Stimulated activated CD8-positive, alpha-beta memory T cell treated with anti-CD3 and anti-CD28 coated beads, Interleukin-15, amount 100 ng/mL, for 1 hour (primary cell): ENCODE measurements at regions not wholly inside any gene's neighbourhood (a gene's known extent, or its start where the extent isn't known, plus 50 kb on each side); places are given as distances from the start of the nearest gene placed in this dataset.

Source experiments
- DNase-seq: peaks from one replicate; pipeline ENCODE4 v3.0.0-alpha.2; 2020; ENCODE audit warnings: low read depth

- DNase-seq = no peak
These were observed 184.0 kb upstream of the BCL6 start for GRCh38 chr3:187929112-187929816.

GRCh38 chr3:187930021-187930420 lies 184.8 kb upstream of the BCL6 start:
- no peak for DNase-seq

GRCh38 chr3:187931101-187931500 lies 185.8 kb upstream of the BCL6 start:
- no peak for DNase-seq

GRCh38 chr3:187931770-187932278 lies 186.6 kb upstream of the BCL6 start:
- no peak for DNase-seq

GRCh38 chr3:187932530-187932929 lies 187.3 kb upstream of the BCL6 start:
- DNase-seq = no peak

- no peak for DNase-seq
These were observed 190.4 kb upstream of the BCL6 start for GRCh38 chr3:187935623-187936156.

- no peak for DNase-seq
These were observed 191.4 kb upstream of the BCL6 start for GRCh38 chr3:187936676-187937075.

DNA sequence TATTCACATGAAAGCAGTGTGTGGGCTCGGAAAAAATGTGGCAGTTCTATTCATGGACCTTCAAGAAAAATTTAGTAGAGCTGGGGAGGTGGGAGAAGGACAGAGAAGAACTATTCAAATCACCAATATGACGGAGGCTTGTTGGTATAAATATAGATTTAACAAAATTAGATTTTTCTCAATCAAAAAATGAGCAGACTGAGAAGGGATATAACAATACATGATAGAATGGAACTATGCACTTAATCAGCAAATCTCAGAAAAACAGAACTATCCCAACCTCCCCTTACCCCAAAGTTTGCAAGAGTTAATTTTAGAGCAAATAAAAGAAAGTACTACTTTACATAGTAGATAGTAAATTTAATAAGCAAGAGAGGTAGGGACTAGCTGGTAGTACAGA lies 194.6 kb upstream of the BCL6 start:
- DNase-seq = no peak

- no peak for DNase-seq
These were observed 196.0 kb upstream of the BCL6 start for GRCh38 chr3:187941135-187941847.

GRCh38 chr3:187941848-187942194 lies 196.6 kb upstream of the BCL6 start:
- DNase-seq = no peak

DNA sequence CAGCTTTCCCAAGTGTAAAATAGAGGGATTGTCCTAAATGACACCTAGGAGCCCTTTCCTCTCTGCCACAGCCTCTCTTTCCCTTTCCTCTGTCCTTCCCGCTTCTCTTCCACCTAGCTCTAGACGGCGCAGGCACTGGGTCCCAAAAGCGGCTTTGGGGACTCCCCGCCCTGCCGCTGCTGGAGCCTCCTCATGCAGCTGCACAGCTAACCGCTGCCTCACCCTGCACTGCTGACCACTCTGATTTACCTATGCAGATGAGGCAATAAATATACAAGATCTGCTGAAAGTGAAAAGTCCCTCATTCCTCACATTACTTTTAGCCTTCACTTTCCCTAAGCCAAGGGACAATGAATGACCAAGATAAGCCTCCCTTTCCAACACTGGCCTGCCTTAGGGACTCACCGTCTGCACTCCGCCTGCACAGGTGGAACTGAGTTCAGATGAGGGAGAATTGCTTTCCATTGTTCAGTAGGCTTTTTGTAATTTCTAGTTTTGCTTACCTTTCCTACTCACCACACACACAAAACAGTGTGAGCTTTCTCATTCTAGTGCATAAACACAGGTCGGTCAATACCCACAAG lies 197.5 kb upstream of the BCL6 start:
- DNase-seq = no peak

- DNase-seq = no peak
These were observed 198.6 kb upstream of the BCL6 start for GRCh38 chr3:187943677-187944389.

GRCh38 chr3:187944390-187945179 lies 199.3 kb upstream of the BCL6 start:
- no peak for DNase-seq

DNA sequence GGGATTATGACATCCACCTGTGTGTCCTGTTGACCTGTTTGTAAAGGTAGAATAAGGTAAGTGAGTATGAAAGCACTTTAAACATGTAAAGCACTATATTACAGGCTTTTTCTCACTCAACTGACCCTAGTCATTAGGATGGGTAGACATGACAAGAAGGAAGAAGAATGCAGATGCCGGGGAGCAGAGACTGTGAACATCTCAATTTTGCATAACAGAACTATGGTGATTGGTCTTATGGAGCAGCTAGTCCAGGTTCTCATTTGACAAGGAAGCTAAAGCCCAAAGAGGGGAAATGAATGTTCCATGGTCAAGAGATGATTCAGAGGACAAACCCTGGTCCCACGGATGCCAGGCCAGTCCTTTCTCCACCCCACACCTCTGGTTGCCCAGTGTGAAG lies 200.1 kb upstream of the BCL6 start:
- no peak for DNase-seq

DNA sequence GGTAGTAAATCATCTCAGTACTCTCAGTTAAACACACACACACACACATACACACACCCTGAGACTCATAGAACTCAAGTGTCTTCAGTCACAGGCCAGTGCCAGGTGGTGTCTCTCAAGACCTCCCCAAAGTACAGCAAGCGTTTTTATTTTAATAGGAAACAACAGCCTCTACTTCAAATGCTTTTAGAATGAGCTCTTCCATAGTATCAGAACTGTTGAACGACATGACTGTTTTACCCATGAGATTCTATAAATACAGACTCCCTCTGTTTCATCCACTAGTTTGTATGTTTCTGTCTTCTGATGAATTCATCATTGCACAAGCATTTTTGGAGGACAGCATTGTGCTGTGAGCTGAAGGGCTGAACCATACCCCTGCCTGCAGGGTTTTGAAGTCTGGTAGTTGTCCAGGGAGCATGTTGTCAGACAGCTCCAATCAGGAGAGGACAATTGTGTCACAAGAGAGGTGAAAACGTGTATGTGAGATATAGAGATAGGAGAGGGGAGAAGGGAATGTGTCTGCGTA lies 201.0 kb upstream of the BCL6 start:
- DNase-seq = no peak

DNA sequence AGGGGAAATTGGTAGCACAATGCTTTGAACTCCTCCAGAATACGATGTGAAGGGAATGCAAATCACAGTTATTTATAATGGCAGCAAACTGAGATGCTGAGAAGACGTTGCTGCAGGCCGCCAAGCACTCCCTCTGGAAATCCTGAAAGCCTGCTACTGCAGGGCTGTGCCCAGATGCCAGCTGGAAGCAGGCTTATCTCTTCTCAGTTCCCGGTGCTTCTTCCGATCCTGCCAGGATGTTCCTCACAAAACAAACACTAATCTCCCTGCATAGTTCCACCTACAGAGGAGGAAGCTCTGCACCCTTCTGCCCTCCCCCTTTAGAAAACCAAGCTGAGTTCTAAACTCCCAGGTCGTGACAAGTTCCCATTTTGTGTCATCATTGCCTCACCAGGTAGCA lies 201.7 kb upstream of the BCL6 start:
- DNase-seq = no peak

DNA sequence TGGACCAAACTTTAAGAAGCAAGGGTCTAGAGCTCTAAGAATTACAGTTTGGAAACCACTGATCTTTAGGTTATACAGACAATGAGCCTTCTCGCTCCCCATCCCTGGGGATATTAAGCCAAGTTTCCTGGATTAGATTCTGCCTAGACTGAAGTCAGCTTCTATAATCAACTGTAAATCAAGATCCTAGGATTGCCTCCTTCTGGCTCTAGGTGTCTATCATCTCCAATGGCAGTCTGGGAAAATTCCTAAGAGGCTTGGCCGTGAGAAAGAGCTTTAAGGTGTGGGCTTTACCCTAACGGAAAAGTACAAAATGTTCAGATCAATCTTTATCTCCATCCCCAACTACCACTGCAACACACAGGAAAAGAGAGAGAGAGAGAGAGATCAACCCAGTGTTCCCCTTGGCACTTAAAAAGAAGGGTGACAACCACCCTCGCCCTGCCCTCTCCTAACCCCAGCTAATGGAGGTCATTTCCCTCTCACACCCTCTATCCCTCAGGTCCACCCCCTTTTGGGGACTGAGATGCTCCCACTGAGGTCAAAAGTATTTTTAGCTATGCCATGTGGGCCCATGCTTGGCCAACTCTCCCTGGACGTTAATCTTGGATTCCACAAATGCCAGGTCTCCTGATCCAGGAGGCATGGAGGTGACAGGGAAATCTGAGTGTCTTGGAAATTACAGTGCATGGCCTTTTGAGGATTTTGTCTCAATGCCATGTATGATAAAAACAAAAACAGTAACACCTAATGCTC lies 202.8 kb upstream of the BCL6 start:
- no peak for DNase-seq

DNA sequence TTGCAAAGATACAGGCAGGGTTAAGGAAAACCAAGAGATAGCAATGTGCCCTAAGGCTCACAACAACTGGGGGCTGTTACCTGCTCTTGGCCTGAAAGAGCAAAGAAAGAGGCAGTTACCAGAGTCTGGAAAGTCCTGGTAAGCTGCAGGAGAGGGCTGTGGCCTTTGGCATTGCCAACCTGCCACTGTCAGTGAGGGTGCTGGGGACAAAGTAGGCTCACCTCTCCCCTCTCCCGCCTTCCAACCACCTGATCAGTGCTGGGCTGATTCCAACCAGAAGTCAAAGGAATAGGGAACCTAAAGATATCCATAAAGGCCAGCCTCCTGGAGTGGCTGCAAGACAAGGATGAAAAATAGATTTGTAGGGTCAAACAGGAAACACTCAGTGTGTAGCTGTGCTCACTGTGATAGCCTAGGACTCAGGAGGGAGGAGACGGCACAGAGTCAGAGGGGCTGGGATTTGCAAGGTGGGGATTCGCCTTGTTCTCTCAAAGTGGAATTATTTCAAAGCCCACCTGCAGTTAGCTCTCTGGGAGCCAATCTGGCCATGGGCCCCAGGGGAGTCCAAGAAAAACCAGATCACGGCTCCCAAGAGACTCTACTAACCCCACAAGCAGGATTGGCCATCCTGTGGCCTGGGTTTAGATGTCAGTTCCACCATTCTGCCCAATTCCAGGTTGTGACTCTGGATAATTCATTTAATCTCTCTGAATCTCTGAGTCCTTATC lies 204.0 kb upstream of the BCL6 start:
- no peak for DNase-seq

DNA sequence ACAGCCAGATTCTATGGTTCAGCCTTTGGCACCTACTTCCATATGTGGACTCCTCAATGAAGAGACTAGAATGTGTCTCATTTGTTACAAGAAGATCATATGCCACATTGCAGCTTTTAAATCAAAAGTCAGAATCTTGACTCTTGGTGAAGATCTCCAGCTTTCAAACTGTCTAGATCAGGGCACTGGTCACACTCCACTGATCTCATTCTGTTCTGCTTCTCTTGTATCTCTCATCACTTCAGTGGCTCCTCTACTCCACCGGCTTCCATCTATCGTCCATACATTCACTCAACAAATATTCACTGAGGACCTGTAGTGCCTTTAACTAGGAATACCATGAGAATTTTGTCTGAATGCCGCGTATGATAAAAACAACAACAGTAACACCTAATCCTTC lies 203.3 kb upstream of the LPP start:
- DNase-seq = no peak
